ENCODE measurements at regions not wholly inside any gene's neighbourhood (a gene's known extent, or its start where the extent isn't known, plus 50 kb on each side); places are given as distances from the start of the nearest gene placed in this dataset.

DNA sequence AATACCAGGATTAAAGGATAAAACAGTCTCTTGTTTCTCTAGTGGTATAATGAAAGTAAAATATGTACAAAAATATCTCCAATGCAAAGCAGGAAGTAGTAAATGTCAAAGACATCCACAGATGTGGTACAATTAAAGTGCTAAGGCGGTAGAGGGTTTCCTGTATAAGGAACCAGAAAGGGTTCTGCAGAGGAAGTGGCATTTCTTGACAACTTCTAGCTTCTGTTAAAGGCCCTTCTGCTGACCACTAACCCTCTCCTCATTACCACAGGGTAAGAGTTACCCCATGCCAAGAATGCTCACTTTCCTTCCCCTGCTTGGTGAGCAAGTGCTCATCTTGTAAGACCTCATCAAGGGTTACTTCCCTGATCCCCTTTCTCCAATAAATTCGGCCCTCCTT lies 883.6 kb upstream of the NR2F2 start:
- ChIA-PET CTCF (no interaction called here), POLR2A (no interaction called here)
- Histone ChIP-seq H3K9me2 (no peaks in the 10 kb centered on the region), H3K27me3 (ENCODE audit: insufficient read depth) (no peaks in the 10 kb centered on the region), H3K79me2 (ENCODE audit: insufficient read depth) (no peaks in the 10 kb centered on the region), H3K9me3 (no peaks in the 10 kb centered on the region), H2AFZ (ENCODE audit: low read depth) (no peak overlapping the region), H3K4me2 (no peak overlapping the region), H3F3A (replicated peaks; ENCODE audit: insufficient read depth) (no peaks in the 10 kb centered on the region), H3K4me3 (ENCODE audit: low read depth in 2 of 2, low read length in 1 of 2) (no peak overlapping the region), H3K4me1 (ENCODE audit: control insufficient read depth in 1 of 2, insufficient read depth in 2 of 2, low read depth in 1 of 2, low read length in 1 of 2) (no peaks in the 10 kb centered on the region), H4K20me1 (ENCODE audit: insufficient read depth) (no peaks in the 10 kb centered on the region), H3K27ac (ENCODE audit: low read depth in 2 of 2, low read length in 1 of 2) (no peak overlapping the region), H3K9ac (no peak overlapping the region), H3K36me3 (replicated peaks in 1 of 2; ENCODE audit: control insufficient read depth in 1 of 2, insufficient read depth in 2 of 2, low read length in 1 of 2) (no peaks in the 10 kb centered on the region)
- 8% methylated on average over 2 of the region's 2 CpGs for WGBS (ENCODE audit: low lambda C conversion rate)
- no peak for DNase-seq
- TF ChIP-seq NFIC (IDR thresholded peaks at IDR 0.05; ENCODE audit: borderline replicate concordance) (no peak), JUND (IDR thresholded peaks at IDR 0.05) (no peak), EP300 (IDR thresholded peaks at IDR 0.05; ENCODE audit: borderline replicate concordance in 1 of 2, low read depth in 1 of 2, low read length in 1 of 2) (no peak)

DNA sequence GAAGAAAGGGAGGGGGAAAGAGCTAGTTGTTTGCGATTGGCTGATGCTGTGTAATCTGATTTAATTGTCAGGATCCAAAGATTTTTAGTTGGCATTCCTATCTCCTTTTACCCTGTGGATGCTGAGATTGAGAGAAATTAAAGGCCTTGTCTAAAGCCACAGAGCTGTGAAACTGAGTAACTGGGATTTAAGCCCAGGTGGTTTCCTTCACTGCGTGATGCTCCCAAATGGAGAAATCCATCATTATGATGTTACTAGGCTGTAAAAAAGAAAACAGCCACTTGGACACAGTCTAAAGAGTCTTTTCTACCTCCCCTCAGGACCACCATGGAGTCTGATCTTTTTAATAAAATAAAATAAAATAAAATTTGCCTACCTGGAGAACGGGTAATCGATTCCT lies 883.0 kb upstream of the NR2F2 start:
- H3K9me3 ChIP-seq = no peaks in the 10 kb centered on the region
- H3K79me2 ChIP-seq (ENCODE audit: insufficient read depth) = no peaks in the 10 kb centered on the region
- no peaks in the 10 kb centered on the region for H3K27me3 ChIP-seq (ENCODE audit: insufficient read depth)
- H3K4me2 ChIP-seq = no peak overlapping the region
- no peaks in the 10 kb centered on the region for H3K4me1 ChIP-seq (ENCODE audit: control insufficient read depth in 1 of 2, insufficient read depth in 2 of 2, low read depth in 1 of 2, low read length in 1 of 2)
- ChIA-PET POLR2A (no interaction called here), CTCF (no interaction called here)
- no peak for DNase-seq
- H3F3A ChIP-seq (replicated peaks; ENCODE audit: insufficient read depth) = no peaks in the 10 kb centered on the region
- TF ChIP-seq JUND (IDR thresholded peaks at IDR 0.05) (no peak), EP300 (IDR thresholded peaks at IDR 0.05; ENCODE audit: borderline replicate concordance in 1 of 2, low read depth in 1 of 2, low read length in 1 of 2) (no peak), SMC3 (IDR thresholded peaks at IDR 0.05; ENCODE audit: low read depth, low read length) (no peak), NRF1 (IDR thresholded peaks at IDR 0.05; ENCODE audit: low read depth, low read length) (no peak), GABPA (IDR thresholded peaks at IDR 0.05; ENCODE audit: low read depth) (no peak), POLR2AphosphoS5 (IDR thresholded peaks at IDR 0.05; ENCODE audit: low read depth, low read length) (no peak), YY1 (IDR thresholded peaks at IDR 0.05; ENCODE audit: low read depth) (no peak), RCOR1 (IDR thresholded peaks at IDR 0.05; ENCODE audit: low read length) (no peak), FOXM1 (IDR thresholded peaks at IDR 0.05; ENCODE audit: low read depth) (no peak), RFX5 (IDR thresholded peaks at IDR 0.05; ENCODE audit: low read length) (no peak), ELF1 (IDR thresholded peaks at IDR 0.05) (no peak)
- TF ChIP-seq, protein P1, sequence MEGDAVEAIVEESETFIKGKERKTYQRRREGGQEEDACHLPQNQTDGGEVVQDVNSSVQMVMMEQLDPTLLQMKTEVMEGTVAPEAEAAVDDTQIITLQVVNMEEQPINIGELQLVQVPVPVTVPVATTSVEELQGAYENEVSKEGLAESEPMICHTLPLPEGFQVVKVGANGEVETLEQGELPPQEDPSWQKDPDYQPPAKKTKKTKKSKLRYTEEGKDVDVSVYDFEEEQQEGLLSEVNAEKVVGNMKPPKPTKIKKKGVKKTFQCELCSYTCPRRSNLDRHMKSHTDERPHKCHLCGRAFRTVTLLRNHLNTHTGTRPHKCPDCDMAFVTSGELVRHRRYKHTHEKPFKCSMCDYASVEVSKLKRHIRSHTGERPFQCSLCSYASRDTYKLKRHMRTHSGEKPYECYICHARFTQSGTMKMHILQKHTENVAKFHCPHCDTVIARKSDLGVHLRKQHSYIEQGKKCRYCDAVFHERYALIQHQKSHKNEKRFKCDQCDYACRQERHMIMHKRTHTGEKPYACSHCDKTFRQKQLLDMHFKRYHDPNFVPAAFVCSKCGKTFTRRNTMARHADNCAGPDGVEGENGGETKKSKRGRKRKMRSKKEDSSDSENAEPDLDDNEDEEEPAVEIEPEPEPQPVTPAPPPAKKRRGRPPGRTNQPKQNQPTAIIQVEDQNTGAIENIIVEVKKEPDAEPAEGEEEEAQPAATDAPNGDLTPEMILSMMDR (IDR thresholded peaks at IDR 0.05) = no peak
- TF ChIP-seq, protein P2, sequence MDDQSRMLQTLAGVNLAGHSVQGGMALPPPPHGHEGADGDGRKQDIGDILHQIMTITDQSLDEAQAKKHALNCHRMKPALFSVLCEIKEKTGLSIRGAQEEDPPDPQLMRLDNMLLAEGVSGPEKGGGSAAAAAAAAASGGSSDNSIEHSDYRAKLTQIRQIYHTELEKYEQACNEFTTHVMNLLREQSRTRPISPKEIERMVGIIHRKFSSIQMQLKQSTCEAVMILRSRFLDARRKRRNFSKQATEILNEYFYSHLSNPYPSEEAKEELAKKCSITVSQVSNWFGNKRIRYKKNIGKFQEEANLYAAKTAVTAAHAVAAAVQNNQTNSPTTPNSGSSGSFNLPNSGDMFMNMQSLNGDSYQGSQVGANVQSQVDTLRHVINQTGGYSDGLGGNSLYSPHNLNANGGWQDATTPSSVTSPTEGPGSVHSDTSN (IDR thresholded peaks at IDR 0.05) = no peak
- TF ChIP-seq, protein P3, sequence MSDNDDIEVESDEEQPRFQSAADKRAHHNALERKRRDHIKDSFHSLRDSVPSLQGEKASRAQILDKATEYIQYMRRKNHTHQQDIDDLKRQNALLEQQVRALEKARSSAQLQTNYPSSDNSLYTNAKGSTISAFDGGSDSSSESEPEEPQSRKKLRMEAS (IDR thresholded peaks at IDR 0.05; ENCODE audit: low read depth) = no peak
- TF ChIP-seq, protein P4, sequence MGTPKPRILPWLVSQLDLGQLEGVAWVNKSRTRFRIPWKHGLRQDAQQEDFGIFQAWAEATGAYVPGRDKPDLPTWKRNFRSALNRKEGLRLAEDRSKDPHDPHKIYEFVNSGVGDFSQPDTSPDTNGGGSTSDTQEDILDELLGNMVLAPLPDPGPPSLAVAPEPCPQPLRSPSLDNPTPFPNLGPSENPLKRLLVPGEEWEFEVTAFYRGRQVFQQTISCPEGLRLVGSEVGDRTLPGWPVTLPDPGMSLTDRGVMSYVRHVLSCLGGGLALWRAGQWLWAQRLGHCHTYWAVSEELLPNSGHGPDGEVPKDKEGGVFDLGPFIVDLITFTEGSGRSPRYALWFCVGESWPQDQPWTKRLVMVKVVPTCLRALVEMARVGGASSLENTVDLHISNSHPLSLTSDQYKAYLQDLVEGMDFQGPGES (IDR thresholded peaks at IDR 0.05; ENCODE audit: low read depth, low read length) = no peak
- TF ChIP-seq, protein P5, sequence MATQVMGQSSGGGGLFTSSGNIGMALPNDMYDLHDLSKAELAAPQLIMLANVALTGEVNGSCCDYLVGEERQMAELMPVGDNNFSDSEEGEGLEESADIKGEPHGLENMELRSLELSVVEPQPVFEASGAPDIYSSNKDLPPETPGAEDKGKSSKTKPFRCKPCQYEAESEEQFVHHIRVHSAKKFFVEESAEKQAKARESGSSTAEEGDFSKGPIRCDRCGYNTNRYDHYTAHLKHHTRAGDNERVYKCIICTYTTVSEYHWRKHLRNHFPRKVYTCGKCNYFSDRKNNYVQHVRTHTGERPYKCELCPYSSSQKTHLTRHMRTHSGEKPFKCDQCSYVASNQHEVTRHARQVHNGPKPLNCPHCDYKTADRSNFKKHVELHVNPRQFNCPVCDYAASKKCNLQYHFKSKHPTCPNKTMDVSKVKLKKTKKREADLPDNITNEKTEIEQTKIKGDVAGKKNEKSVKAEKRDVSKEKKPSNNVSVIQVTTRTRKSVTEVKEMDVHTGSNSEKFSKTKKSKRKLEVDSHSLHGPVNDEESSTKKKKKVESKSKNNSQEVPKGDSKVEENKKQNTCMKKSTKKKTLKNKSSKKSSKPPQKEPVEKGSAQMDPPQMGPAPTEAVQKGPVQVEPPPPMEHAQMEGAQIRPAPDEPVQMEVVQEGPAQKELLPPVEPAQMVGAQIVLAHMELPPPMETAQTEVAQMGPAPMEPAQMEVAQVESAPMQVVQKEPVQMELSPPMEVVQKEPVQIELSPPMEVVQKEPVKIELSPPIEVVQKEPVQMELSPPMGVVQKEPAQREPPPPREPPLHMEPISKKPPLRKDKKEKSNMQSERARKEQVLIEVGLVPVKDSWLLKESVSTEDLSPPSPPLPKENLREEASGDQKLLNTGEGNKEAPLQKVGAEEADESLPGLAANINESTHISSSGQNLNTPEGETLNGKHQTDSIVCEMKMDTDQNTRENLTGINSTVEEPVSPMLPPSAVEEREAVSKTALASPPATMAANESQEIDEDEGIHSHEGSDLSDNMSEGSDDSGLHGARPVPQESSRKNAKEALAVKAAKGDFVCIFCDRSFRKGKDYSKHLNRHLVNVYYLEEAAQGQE (IDR thresholded peaks at IDR 0.05; ENCODE audit: low read depth, low read length) = no peak
- H3K4me3 ChIP-seq (ENCODE audit: low read depth in 2 of 2, low read length in 1 of 2) = no peak overlapping the region
- no peak overlapping the region for H2AFZ ChIP-seq (ENCODE audit: low read depth)
- no peaks in the 10 kb centered on the region for H4K20me1 ChIP-seq (ENCODE audit: insufficient read depth)
- H3K27ac ChIP-seq (ENCODE audit: low read depth in 2 of 2, low read length in 1 of 2) = no peak overlapping the region
- WGBS (ENCODE audit: low lambda C conversion rate) = 40% methylated on average over 4 of the region's 4 CpGs
- H3K36me3 ChIP-seq (replicated peaks in 1 of 2; ENCODE audit: control insufficient read depth in 1 of 2, insufficient read depth in 2 of 2, low read length in 1 of 2) = no peaks in the 10 kb centered on the region
- no peaks in the 10 kb centered on the region for H3K9me2 ChIP-seq
- H3K9ac ChIP-seq = no peak overlapping the region
